HFF-Myc (cell line): ENCODE measurements at regions not wholly inside any gene's neighbourhood (a gene's known extent, or its start where the extent isn't known, plus 50 kb on each side); places are given as distances from the start of the nearest gene placed in this dataset.

Experiments used
- DNase-seq: peaks from one replicate; pipeline ENCODE4 v3.0.0-alpha.2; 2011; ENCODE audit warnings: low read depth; ENCODE audit errors: extremely low read depth
- H3K4me3 ChIP-seq: replicated peaks from 2 replicates; pipeline ENCODE4 v1.5.1; 2011; ENCODE audit warnings: low read depth, mild to moderate bottlenecking, control low read depth, low read length
- CTCF ChIP-seq: IDR thresholded peaks from 2 replicates; pipeline ENCODE4 v1.5.1; 2012; ENCODE audit warnings: mild to moderate bottlenecking, low read depth, low read length, control low read depth; ENCODE audit errors: missing control alignments

- no peak overlapping the region for H3K4me3 ChIP-seq
- no peak for TF ChIP-seq CTCF
- no peak for DNase-seq
Measured at GRCh38 chr1:5734414-5734813, 257.8 kb downstream of the NPHP4 start.

- DNase-seq = no peak
- no peak for TF ChIP-seq CTCF
- H3K4me3 ChIP-seq = no peak overlapping the region
Measured at GRCh38 chr1:5733596-5733995, 258.6 kb downstream of the NPHP4 start.

GRCh38 chr1:5731110-5731423 lies 261.2 kb downstream of the NPHP4 start:
- TF ChIP-seq CTCF = no peak
- H3K4me3 ChIP-seq = no peak overlapping the region
- no peak for DNase-seq

GRCh38 chr1:5730272-5731109 lies 261.7 kb downstream of the NPHP4 start:
- H3K4me3 ChIP-seq = no peak overlapping the region
- TF ChIP-seq CTCF = no peak
- DNase-seq = no peak

- no peak overlapping the region for H3K4me3 ChIP-seq
- TF ChIP-seq CTCF = no peak
- DNase-seq = no peak
Measured at GRCh38 chr1:5729636-5730145, 262.5 kb downstream of the NPHP4 start.

- no peak for TF ChIP-seq CTCF
- DNase-seq = no peak
- no peak overlapping the region for H3K4me3 ChIP-seq
Measured at GRCh38 chr1:5728663-5729355, 263.4 kb downstream of the NPHP4 start.
